ENCODE measurements at regions not wholly inside any gene's neighbourhood (a gene's known extent, or its start where the extent isn't known, plus 50 kb on each side); places are given as distances from the start of the nearest gene placed in this dataset.

DNA sequence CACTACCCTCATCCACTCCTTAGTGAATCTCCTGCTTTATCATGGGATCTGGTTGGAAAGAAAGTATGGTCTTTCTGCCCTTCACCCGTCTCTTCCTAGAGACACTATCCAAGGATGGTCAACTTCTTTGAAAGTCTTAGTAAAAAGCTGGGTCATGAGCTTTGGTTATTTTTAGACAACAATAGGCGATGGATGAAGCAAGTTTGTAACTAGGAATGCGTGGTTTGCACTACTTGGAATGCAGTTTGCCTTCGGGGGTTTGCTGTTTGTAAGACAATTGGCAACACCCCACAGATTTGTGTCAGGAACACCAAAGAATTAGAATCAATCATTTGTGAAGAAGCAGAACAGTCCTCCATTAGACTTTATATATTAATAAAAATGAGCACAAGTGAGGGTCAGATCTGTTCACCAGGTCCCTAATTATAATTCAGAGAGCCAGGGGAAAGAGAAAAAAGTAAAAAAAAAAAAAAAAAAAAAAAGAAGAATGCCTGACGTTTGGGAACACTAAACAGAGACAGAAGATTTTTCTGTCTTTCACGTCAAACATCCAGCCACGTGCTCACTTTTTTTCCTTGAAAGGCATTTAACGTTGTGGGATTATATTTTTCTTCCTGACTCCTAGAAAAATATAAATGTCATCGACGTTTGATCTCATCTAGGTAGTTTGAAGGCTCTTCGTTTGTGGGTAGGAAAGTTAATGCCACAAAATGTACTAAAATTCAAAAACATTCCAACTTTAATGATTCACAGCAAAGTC lies 60.7 kb upstream of the BTG3 start (continued):
- no peak for TF ChIP-seq EZH2phosphoT487 (IDR thresholded peaks at IDR 0.05; ENCODE audit: unreplicated experiment)
- TF ChIP-seq, protein P1, sequence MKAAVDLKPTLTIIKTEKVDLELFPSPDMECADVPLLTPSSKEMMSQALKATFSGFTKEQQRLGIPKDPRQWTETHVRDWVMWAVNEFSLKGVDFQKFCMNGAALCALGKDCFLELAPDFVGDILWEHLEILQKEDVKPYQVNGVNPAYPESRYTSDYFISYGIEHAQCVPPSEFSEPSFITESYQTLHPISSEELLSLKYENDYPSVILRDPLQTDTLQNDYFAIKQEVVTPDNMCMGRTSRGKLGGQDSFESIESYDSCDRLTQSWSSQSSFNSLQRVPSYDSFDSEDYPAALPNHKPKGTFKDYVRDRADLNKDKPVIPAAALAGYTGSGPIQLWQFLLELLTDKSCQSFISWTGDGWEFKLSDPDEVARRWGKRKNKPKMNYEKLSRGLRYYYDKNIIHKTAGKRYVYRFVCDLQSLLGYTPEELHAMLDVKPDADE (IDR thresholded peaks at IDR 0.05) = no peak
- TF ChIP-seq CREB1 (CRISPR knock-in tag; IDR thresholded peaks at IDR 0.05; ENCODE audit: low read depth) = no peak
- no peak for TF ChIP-seq POLR2AphosphoS5 (IDR thresholded peaks at IDR 0.05; ENCODE audit: low read depth)
- no peak for TF ChIP-seq JUNB (IDR thresholded peaks at IDR 0.05; ENCODE audit: unreplicated experiment)
- TF ChIP-seq, protein P2, sequence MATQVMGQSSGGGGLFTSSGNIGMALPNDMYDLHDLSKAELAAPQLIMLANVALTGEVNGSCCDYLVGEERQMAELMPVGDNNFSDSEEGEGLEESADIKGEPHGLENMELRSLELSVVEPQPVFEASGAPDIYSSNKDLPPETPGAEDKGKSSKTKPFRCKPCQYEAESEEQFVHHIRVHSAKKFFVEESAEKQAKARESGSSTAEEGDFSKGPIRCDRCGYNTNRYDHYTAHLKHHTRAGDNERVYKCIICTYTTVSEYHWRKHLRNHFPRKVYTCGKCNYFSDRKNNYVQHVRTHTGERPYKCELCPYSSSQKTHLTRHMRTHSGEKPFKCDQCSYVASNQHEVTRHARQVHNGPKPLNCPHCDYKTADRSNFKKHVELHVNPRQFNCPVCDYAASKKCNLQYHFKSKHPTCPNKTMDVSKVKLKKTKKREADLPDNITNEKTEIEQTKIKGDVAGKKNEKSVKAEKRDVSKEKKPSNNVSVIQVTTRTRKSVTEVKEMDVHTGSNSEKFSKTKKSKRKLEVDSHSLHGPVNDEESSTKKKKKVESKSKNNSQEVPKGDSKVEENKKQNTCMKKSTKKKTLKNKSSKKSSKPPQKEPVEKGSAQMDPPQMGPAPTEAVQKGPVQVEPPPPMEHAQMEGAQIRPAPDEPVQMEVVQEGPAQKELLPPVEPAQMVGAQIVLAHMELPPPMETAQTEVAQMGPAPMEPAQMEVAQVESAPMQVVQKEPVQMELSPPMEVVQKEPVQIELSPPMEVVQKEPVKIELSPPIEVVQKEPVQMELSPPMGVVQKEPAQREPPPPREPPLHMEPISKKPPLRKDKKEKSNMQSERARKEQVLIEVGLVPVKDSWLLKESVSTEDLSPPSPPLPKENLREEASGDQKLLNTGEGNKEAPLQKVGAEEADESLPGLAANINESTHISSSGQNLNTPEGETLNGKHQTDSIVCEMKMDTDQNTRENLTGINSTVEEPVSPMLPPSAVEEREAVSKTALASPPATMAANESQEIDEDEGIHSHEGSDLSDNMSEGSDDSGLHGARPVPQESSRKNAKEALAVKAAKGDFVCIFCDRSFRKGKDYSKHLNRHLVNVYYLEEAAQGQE (IDR thresholded peaks at IDR 0.05; ENCODE audit: unreplicated experiment) = no peak
- TF ChIP-seq NANOG (IDR thresholded peaks at IDR 0.05; ENCODE audit: borderline replicate concordance) = no peak
- TF ChIP-seq EZH2 (IDR thresholded peaks at IDR 0.05; ENCODE audit: low read depth, unreplicated experiment) = no peak
- no peak for TF ChIP-seq CTCF (conservative IDR thresholded peaks at IDR 0.05; ENCODE audit: low read depth in 2 of 2)
- no peak for TF ChIP-seq STAT1 (IDR thresholded peaks at IDR 0.05; ENCODE audit: unreplicated experiment)
- TF ChIP-seq ZNF114 (CRISPR knock-in tag; IDR thresholded peaks at IDR 0.05) = no peak

GRCh38 chr21:17671733-17672132 lies 59.0 kb upstream of the BTG3 start:
- Histone ChIP-seq H3K79me2 (replicated peaks; ENCODE audit: insufficient read depth) (no peaks in the 10 kb centered on the region), H3F3A (replicated peaks; ENCODE audit: low read depth) (no peaks in the 10 kb centered on the region), H3K9me2 (ENCODE audit: insufficient read depth) (peaks cover 14% of the 10 kb centered on the region), H3K27ac (ENCODE audit: low read depth) (no peak overlapping the region), H2AFZ (no peak overlapping the region), H3K4me1 (ENCODE audit: insufficient read depth) (peaks cover 14% of the 10 kb centered on the region), H3K4me3 (no peak overlapping the region), H4K20me1 (replicated peaks; ENCODE audit: insufficient read depth) (no peaks in the 10 kb centered on the region), H3K36me3 (ENCODE audit: insufficient read depth) (no peaks in the 10 kb centered on the region; the same call in 1 of the 2 replicates), H3K4me2 (no peak overlapping the region), H3K27me3 (ENCODE audit: insufficient read depth) (no peaks in the 10 kb centered on the region)
- peaks cover 5% of the 10 kb centered on the region for H3K27me3 Mint-ChIP-seq (ENCODE audit: insufficient read depth, low read depth, poor library complexity)
- H3K9me3 Mint-ChIP-seq = peaks cover 4% of the 10 kb centered on the region; the same call in 1 of the 3 replicates
- no peak overlapping the region for H3K27ac Mint-ChIP-seq
- peaks cover 17% of the 10 kb centered on the region for H3K4me1 Mint-ChIP-seq
- H3K36me3 Mint-ChIP-seq (ENCODE audit: low read depth) = peaks cover 4% of the 10 kb centered on the region; the same call in 1 of the 3 replicates
- no peak overlapping the region for H3K4me3 Mint-ChIP-seq
- DNase-seq (ENCODE audit: low spot score) = no peak
- ATAC-seq = no peak
- TF ChIP-seq, protein P1 (IDR thresholded peaks at IDR 0.05) = no peak
- TF ChIP-seq CTCF (conservative IDR thresholded peaks at IDR 0.05; ENCODE audit: low read depth in 2 of 2) (no peak), NANOG (IDR thresholded peaks at IDR 0.05; ENCODE audit: borderline replicate concordance) (no peak)
